OCI-LY7 (cell line): ENCODE measurements at regions not wholly inside any gene's neighbourhood (a gene's known extent, or its start where the extent isn't known, plus 50 kb on each side); places are given as distances from the start of the nearest gene placed in this dataset.

Source experiments
- BruUV-seq: library from RNA; stranded (reverse); fragments of 400-500 nt; replicated peaks from 2 replicates; lab custom pipeline; 2021; lab: Mats Ljungman, UMichigan
- CTCF ChIA-PET: fragments of 300-600 bp; sonication (Branson Sonifier 250); formaldehyde crosslinking; loops from one replicate; lab custom pipeline; 2022; ENCODE audit warnings: antibody characterized with exemption; ENCODE audit not compliant: unreplicated experiment; lab: Charles Lee
- POLR2A ChIA-PET: fragments of 300-600 bp; sonication (Branson Sonifier 250); formaldehyde crosslinking; loops from one replicate; lab custom pipeline; 2022; ENCODE audit warnings: antibody characterized with exemption; lab: Charles Lee
- DNase-seq: peaks from one replicate; pipeline ENCODE4 v3.0.0-alpha.2; 2015; ENCODE audit warnings: low spot score
- H2AFZ ChIP-seq: fragments of 200-600 bp; sonication (generic), shearing (Covaris generic); 2 replicates; pipeline ENCODE4 v1.6.1; 2014; ENCODE audit warnings: mild to moderate bottlenecking, antibody characterized with exemption, low read length, moderate library complexity
- H3K27ac ChIP-seq: fragments of 200-600 bp; sonication (generic); 2 replicates; pipeline ENCODE4 v1.5.1; 2014; ENCODE audit warnings: mixed run types, low read depth, mild to moderate bottlenecking, moderate library complexity, low read length, inconsistent platforms; ENCODE audit not compliant: poor library complexity, severe bottlenecking
- H3K36me3 ChIP-seq: fragments of 200-600 bp; sonication (generic); 2 replicates; pipeline ENCODE4 v1.6.1; 2014; ENCODE audit warnings: mild to moderate bottlenecking, antibody characterized with exemption, low read length, moderate library complexity, mixed read lengths; ENCODE audit not compliant: insufficient read depth
- H3K4me1 ChIP-seq: fragments of 200-600 bp; sonication (generic); 2 replicates; pipeline ENCODE4 v1.5.1; 2014; ENCODE audit warnings: mild to moderate bottlenecking, low read length; ENCODE audit not compliant: insufficient read depth, poor library complexity, severe bottlenecking
- H3K4me2 ChIP-seq: fragments of 200-600 bp; sonication (generic); 2 replicates; pipeline ENCODE4 v1.6.1; 2014; ENCODE audit warnings: mild to moderate bottlenecking, low read length
- H3K4me3 ChIP-seq: fragments of 200-600 bp; sonication (generic); 2 replicates; pipeline ENCODE4 v1.5.1; 2014; ENCODE audit warnings: mild to moderate bottlenecking, low read depth, low read length; ENCODE audit not compliant: poor library complexity, severe bottlenecking
- H3K79me2 ChIP-seq: fragments of 200-600 bp; sonication (generic); 2 replicates; pipeline ENCODE4 v1.6.1; 2016; ENCODE audit warnings: low read depth, mild to moderate bottlenecking, low read length, moderate library complexity, mixed read lengths; ENCODE audit not compliant: insufficient read depth
- H3K9me2 ChIP-seq: fragments of 200-600 bp; sonication (generic); 2 replicates; pipeline ENCODE4 v1.6.1; 2016; ENCODE audit warnings: mild to moderate bottlenecking, low read length, mixed read lengths; ENCODE audit not compliant: insufficient read depth
- H3K9me3 ChIP-seq: fragments of 200-600 bp; sonication (generic); 2 replicates; pipeline ENCODE4 v1.6.1; 2014; ENCODE audit warnings: mild to moderate bottlenecking, mixed run types, low read length, mixed read lengths
- H4K20me1 ChIP-seq: fragments of 200-600 bp; sonication (generic); 2 replicates; pipeline ENCODE4 v1.6.1; 2014; ENCODE audit warnings: mild to moderate bottlenecking, antibody characterized with exemption, low read length, moderate library complexity, mixed read lengths; ENCODE audit not compliant: insufficient read depth
- CTCF ChIP-seq: fragments of 200-600 bp; sonication (generic); conservative IDR thresholded peaks from 2 replicates; pipeline ENCODE4 v1.5.1; 2014; ENCODE audit warnings: mild to moderate bottlenecking, antibody characterized with exemption, low read length, moderate library complexity, mixed read lengths
- EZH2phosphoT487 ChIP-seq: fragments of 200-600 bp; sonication (generic); IDR thresholded peaks from 2 replicates; pipeline ENCODE4 v1.6.1; 2018; ENCODE audit warnings: low read depth, borderline replicate concordance, mild to moderate bottlenecking, mixed run types, antibody characterized with exemption, low read length, moderate library complexity, mixed read lengths
- intact Hi-C: fragments of 100-400 bp; cut with micrococcal nuclease; formaldehyde crosslinking; loops from one replicate; pipeline ENCODE4 v1.10.0; 2022; ENCODE audit not compliant: unreplicated experiment

- H3K9me3 ChIP-seq = no peaks in the 10 kb centered on the region
- TF ChIP-seq CTCF = no peak
- TF ChIP-seq EZH2phosphoT487 = no peak
- CTCF ChIA-PET = no interaction called here
- H3K9me2 ChIP-seq = no peaks in the 10 kb centered on the region
- BruUV-seq = no TSS peak
- no peaks in the 10 kb centered on the region for H4K20me1 ChIP-seq
- intact Hi-C loops = no loop called here
- H3K79me2 ChIP-seq = no peaks in the 10 kb centered on the region
- H3K4me2 ChIP-seq = no peak overlapping the region
- H3K4me3 ChIP-seq = no peak overlapping the region
- POLR2A ChIA-PET = no interaction called here
- H3K4me1 ChIP-seq = no peaks in the 10 kb centered on the region
- H2AFZ ChIP-seq = no peak overlapping the region
- no peak for DNase-seq
- no peaks in the 10 kb centered on the region for H3K36me3 ChIP-seq
- H3K27ac ChIP-seq = no peak overlapping the region
These were observed 581.8 kb upstream of the C9orf72 start for GRCh38 chr9:28155067-28155466.

GRCh38 chr9:28155671-28156070, 582.4 kb upstream of the C9orf72 start:
- Histone ChIP-seq H3K4me1 (no peaks in the 10 kb centered on the region), H3K36me3 (no peaks in the 10 kb centered on the region), H4K20me1 (no peaks in the 10 kb centered on the region), H3K4me3 (no peak overlapping the region), H2AFZ (no peak overlapping the region), H3K9me3 (no peaks in the 10 kb centered on the region), H3K9me2 (no peaks in the 10 kb centered on the region), H3K27ac (no peak overlapping the region), H3K4me2 (no peak overlapping the region), H3K79me2 (no peaks in the 10 kb centered on the region)
- TF ChIP-seq CTCF = no peak
- no peak for TF ChIP-seq EZH2phosphoT487
- ChIA-PET POLR2A (no interaction called here), CTCF (no interaction called here)
- intact Hi-C loops = no loop called here
- DNase-seq = no peak
- no TSS peak for BruUV-seq

- Histone ChIP-seq H3K36me3 (no peaks in the 10 kb centered on the region), H3K4me2 (no peak overlapping the region), H3K9me3 (no peaks in the 10 kb centered on the region), H3K4me1 (no peaks in the 10 kb centered on the region), H3K27ac (no peak overlapping the region), H2AFZ (no peak overlapping the region), H4K20me1 (no peaks in the 10 kb centered on the region), H3K4me3 (no peak overlapping the region), H3K9me2 (no peaks in the 10 kb centered on the region), H3K79me2 (no peaks in the 10 kb centered on the region)
- TF ChIP-seq CTCF (no peak), EZH2phosphoT487 (no peak)
- no TSS peak for BruUV-seq
- ChIA-PET POLR2A (no interaction called here), CTCF (no interaction called here)
- no peak for DNase-seq
- intact Hi-C loops = no loop called here
These were observed 585.2 kb upstream of the C9orf72 start for GRCh38 chr9:28158451-28158850.
